ENCODE measurements at regions not wholly inside any gene's neighbourhood (a gene's known extent, or its start where the extent isn't known, plus 50 kb on each side); places are given as distances from the start of the nearest gene placed in this dataset.

GRCh38 chr15:70423267-70423666, 325.6 kb upstream of the TLE3 start:
- no peak overlapping the region for H2BK20ac ChIP-seq (ENCODE audit: low read depth, low read length)
- H2AK5ac ChIP-seq (ENCODE audit: low read depth, low read length), result no peak overlapping the region
- WGBS, 2 experiments (ENCODE audit: extremely low coverage in 2 of 2, insufficient read length in 1 of 2), result no CpG with 5 or more reads among the region's 2 CpGs
- H3K36me3 ChIP-seq (ENCODE audit: control insufficient read depth, insufficient read depth, low read length), result no peaks in the 10 kb centered on the region
- H3K18ac ChIP-seq (ENCODE audit: low read depth, low read length), result no peak overlapping the region
- TF ChIP-seq NFE2L2 (IDR thresholded peaks at IDR 0.05; ENCODE audit: low read depth, low read length) (no peak), POLR2A (IDR thresholded peaks at IDR 0.05; ENCODE audit: low read depth, low read length) (no peak), CTCF (conservative IDR thresholded peaks at IDR 0.05; ENCODE audit: low read depth, low read length) (no peak), MXI1 (IDR thresholded peaks at IDR 0.05; ENCODE audit: borderline replicate concordance, low read depth, low read length) (no peak), ELK1 (IDR thresholded peaks at IDR 0.05; ENCODE audit: borderline replicate concordance, low read depth, low read length) (no peak), FOS (IDR thresholded peaks at IDR 0.05; ENCODE audit: low read depth, low read length) (no peak), RCOR1 (IDR thresholded peaks at IDR 0.05; ENCODE audit: insufficient replicate concordance, low read length) (no peak), MAZ (IDR thresholded peaks at IDR 0.05; ENCODE audit: borderline replicate concordance, low read depth, low read length) (no peak), BHLHE40 (IDR thresholded peaks at IDR 0.05; ENCODE audit: low read depth, low read length) (no peak), MAFK (IDR thresholded peaks at IDR 0.05; ENCODE audit: low read depth, low read length) (no peak), SMC3 (IDR thresholded peaks at IDR 0.05; ENCODE audit: low read depth, low read length) (no peak), RAD21 (IDR thresholded peaks at IDR 0.05; ENCODE audit: low read length) (no peak), CEBPB (IDR thresholded peaks at IDR 0.05; ENCODE audit: low read depth, low read length) (no peak), CHD1 (IDR thresholded peaks at IDR 0.05; ENCODE audit: low read depth, low read length) (no peak), RFX5 (IDR thresholded peaks at IDR 0.05; ENCODE audit: low read depth, low read length) (no peak), USF2 (IDR thresholded peaks at IDR 0.05; ENCODE audit: low read depth, low read length) (no peak)
- H3K4ac ChIP-seq (ENCODE audit: low read depth, low read length), result no peak overlapping the region
- no peaks in the 10 kb centered on the region for H3K79me1 ChIP-seq (ENCODE audit: low read depth in 1 of 2, low read length in 2 of 2)
- H4K5ac ChIP-seq (ENCODE audit: low read depth, low read length), result no peak overlapping the region
- no TSS peak for BruUV-seq (replicated peaks)
- CTCF ChIA-PET, result no interaction called here
- no peaks in the 10 kb centered on the region for H3K9me1 ChIP-seq (ENCODE audit: insufficient read depth, low read length)
- no peak overlapping the region for H3K27ac ChIP-seq (ENCODE audit: insufficient read depth, low read length)
- H2AFZ ChIP-seq (replicated peaks; ENCODE audit: low read length, poor library complexity), result no peak overlapping the region
- in situ Hi-C loops (cut with MboI; ENCODE audit: low sequenced_read_pairs) (no loop called here), intact Hi-C loops (cut with micrococcal nuclease) (no loop called here), dilution Hi-C loops (cut with HindIII; ENCODE audit: low sequenced_read_pairs, unreplicated experiment) (no loop called here)
- no peak overlapping the region for H3K4me2 ChIP-seq (ENCODE audit: low read depth, low read length)
- H4K8ac ChIP-seq (ENCODE audit: low read depth in 2 of 2, low read length in 2 of 2), result no peak overlapping the region
- no peak overlapping the region for H2BK120ac ChIP-seq (ENCODE audit: low read depth, low read length)
- H4K20me1 ChIP-seq (ENCODE audit: insufficient read depth, low read length), result no peaks in the 10 kb centered on the region; the same call in 1 of the 2 replicates
- H3K4me1 ChIP-seq (ENCODE audit: control insufficient read depth, insufficient read depth, low read length), result peaks cover 9% of the 10 kb centered on the region
- H3K23ac ChIP-seq (ENCODE audit: low read depth, low read length), result no peak overlapping the region
- DNase-seq (no peak), ATAC-seq (ENCODE audit: low read depth) (no peak)
- peaks cover 60% of the 10 kb centered on the region for H3K27me3 ChIP-seq (ENCODE audit: control insufficient read depth, insufficient read depth, low read length)
- H2BK5ac ChIP-seq (ENCODE audit: low read depth, low read length, poor library complexity, severe bottlenecking), result no peak overlapping the region
- H4K91ac ChIP-seq (ENCODE audit: insufficient read depth, low read depth, low read length), result no peak overlapping the region
- H2AK9ac ChIP-seq (replicated peaks; ENCODE audit: low read depth, low read length, poor library complexity), result no peak overlapping the region
- H3K14ac ChIP-seq (replicated peaks; ENCODE audit: low read depth, low read length), result no peak overlapping the region
- POLR2A ChIA-PET (ENCODE audit: unreplicated experiment), result no interaction called here
- H3K4me3 ChIP-seq (ENCODE audit: insufficient read depth, low read depth, low read length), result no peak overlapping the region
- H3K9me3 ChIP-seq (ENCODE audit: control insufficient read depth, insufficient read depth, low read length), result no peaks in the 10 kb centered on the region; the same call in none of the 2 replicates
- H3K9ac ChIP-seq (ENCODE audit: low read depth, low read length), result no peak overlapping the region
- H3K56ac ChIP-seq (ENCODE audit: extremely low read depth, insufficient read depth, low read length), result no peak overlapping the region
- H2BK15ac ChIP-seq (ENCODE audit: low read depth, low read length), result no peak overlapping the region
